Epithelial cell of proximal tubule (primary cell): ENCODE measurements at regions not wholly inside any gene's neighbourhood (a gene's known extent, or its start where the extent isn't known, plus 50 kb on each side); places are given as distances from the start of the nearest gene placed in this dataset.

Source experiments
- DNase-seq: peaks from one replicate; pipeline ENCODE4 v3.0.0-alpha.2; 2011; ENCODE audit warnings: low read depth
- H3K4me3 ChIP-seq: 2 replicates; pipeline ENCODE4 v1.5.1; 2011; ENCODE audit warnings: low read depth, mild to moderate bottlenecking, low read length
- TF ChIP-seq, protein P1 (sequence below): conservative IDR thresholded peaks from 2 replicates; pipeline ENCODE4 v1.5.1; 2012; ENCODE audit warnings: low read depth, mild to moderate bottlenecking, low read length

DNA sequence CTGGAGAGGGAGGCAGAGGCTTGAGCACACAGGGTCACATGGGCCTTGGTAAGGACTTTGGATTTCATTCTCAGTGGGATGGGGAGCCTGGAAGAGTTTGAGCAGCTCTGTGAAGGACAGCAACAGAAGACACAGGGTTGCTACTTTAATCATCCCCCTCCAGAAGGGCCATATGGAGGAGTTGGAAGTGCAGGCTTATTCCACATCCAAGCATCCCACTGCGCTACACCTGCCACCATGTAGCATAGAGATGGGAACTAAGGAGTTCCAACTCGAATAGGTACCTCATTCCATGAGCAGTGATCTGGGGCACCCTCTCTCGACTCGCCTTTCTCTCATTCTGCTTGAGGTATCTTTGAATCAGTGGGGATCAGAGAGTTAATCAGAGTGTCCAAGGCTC is 54.0 kb upstream of the CTTNBP2NL start:
- TF ChIP-seq, protein P1, sequence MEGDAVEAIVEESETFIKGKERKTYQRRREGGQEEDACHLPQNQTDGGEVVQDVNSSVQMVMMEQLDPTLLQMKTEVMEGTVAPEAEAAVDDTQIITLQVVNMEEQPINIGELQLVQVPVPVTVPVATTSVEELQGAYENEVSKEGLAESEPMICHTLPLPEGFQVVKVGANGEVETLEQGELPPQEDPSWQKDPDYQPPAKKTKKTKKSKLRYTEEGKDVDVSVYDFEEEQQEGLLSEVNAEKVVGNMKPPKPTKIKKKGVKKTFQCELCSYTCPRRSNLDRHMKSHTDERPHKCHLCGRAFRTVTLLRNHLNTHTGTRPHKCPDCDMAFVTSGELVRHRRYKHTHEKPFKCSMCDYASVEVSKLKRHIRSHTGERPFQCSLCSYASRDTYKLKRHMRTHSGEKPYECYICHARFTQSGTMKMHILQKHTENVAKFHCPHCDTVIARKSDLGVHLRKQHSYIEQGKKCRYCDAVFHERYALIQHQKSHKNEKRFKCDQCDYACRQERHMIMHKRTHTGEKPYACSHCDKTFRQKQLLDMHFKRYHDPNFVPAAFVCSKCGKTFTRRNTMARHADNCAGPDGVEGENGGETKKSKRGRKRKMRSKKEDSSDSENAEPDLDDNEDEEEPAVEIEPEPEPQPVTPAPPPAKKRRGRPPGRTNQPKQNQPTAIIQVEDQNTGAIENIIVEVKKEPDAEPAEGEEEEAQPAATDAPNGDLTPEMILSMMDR, result no peak
- no peak overlapping the region for H3K4me3 ChIP-seq
- DNase-seq, result no peak

DNA sequence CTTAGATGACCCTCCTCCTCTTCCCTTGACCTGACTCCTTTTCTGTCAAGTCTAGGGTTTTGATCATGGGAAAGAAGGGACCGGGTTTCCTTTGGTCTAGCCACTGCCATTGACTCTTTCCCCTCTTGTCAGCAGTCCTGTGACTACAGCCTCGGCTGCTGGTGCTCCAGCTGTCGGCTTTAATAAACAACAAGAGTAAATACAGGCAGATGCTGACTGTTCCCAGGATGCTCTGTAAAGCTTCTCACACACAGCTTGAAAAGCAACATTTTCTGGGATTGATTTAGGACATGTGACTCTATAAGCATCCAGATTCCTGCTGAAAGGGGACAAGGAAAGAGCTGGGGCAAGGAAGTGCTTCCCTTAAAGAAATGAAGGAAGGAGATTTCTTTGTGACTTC is 53.5 kb upstream of the CTTNBP2NL start:
- DNase-seq, result no peak
- H3K4me3 ChIP-seq, result no peak overlapping the region
- TF ChIP-seq, protein P1, result no peak

DNA sequence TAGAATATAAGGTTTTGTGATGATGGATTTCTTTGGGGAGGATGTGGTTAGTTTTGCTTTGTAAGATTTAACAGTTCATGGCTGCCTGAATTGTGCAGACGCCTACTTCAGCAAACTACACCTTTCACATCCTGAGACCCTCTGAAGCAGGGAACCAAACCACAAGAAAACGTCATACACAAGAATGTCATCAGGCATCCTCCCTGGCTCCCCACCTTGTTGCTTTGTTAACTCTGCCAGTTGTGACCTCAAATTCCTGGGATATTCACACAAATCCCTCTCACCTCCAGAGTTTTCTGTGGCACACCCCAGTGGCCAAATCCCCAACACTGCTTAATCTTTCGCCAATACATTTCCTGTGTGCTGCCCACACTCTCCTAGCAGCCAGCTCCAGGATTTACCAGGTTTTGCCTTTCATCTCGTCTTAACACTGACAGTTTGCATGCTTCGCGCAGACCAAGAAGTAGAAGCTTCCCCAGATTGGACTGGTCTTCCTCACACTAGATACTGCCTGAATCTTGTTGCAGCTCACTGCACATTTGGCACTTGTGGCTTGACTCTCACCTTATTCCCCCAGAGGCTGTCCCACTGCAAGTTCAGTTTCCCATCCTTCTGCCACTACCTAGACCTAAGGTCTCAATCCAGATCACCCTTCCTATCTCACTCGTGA is 51.1 kb upstream of the CTTNBP2NL start:
- H3K4me3 ChIP-seq, result no peak overlapping the region
- no peak for DNase-seq
- TF ChIP-seq, protein P1, result no peak
